ACC112 (cell line): ENCODE measurements at regions not wholly inside any gene's neighbourhood (a gene's known extent, or its start where the extent isn't known, plus 50 kb on each side); places are given as distances from the start of the nearest gene placed in this dataset.
"Not testable (repeated sequence)": the region's sequence is repeated elsewhere in the genome, so short reads cannot be mapped to it uniquely, and the experiment has no call there.

Source experiments
- H2AFZ ChIP-seq: fragments of 200-600 bp; sonication (generic); one replicate; pipeline ENCODE4 v1.6.0; 2017; ENCODE audit warnings: antibody characterized with exemption, low read length; ENCODE audit not compliant: unreplicated experiment
- H3K27ac ChIP-seq: fragments of 200-600 bp; sonication (generic); 2 replicates; pipeline ENCODE4 v1.5.1; 2014; ENCODE audit warnings: low read depth, mild to moderate bottlenecking, antibody characterized with exemption, low read length, moderate library complexity
- H3K27me3 ChIP-seq: fragments of 200-600 bp; sonication (generic); 2 replicates; pipeline ENCODE4 v1.6.1; 2014; ENCODE audit warnings: mild to moderate bottlenecking, antibody characterized with exemption, low read length, moderate library complexity, mixed read lengths; ENCODE audit not compliant: insufficient read depth
- H3K36me3 ChIP-seq: fragments of 200-600 bp; sonication (generic); 2 replicates; pipeline ENCODE4 v1.6.1; 2016; ENCODE audit warnings: mild to moderate bottlenecking, antibody characterized with exemption, low read length, moderate library complexity, mixed read lengths; ENCODE audit not compliant: insufficient read depth
- H3K4me1 ChIP-seq: fragments of 200-600 bp; sonication (generic); one replicate; pipeline ENCODE4 v1.6.1; 2016; ENCODE audit warnings: low read length, mixed read lengths; ENCODE audit not compliant: insufficient read depth, unreplicated experiment, control insufficient read depth
- H3K4me3 ChIP-seq: fragments of 200-600 bp; sonication (generic); 2 replicates; pipeline ENCODE4 v1.5.1; 2014; ENCODE audit warnings: mild to moderate bottlenecking, low read depth, low read length
- H3K79me2 ChIP-seq: fragments of 200-600 bp; sonication (generic); one replicate; pipeline ENCODE4 v1.6.0; 2016; ENCODE audit warnings: low read length; ENCODE audit not compliant: control insufficient read depth, unreplicated experiment, insufficient read depth

- Histone ChIP-seq H3K4me1 (no peaks in the 10 kb centered on the region), H2AFZ (no peak overlapping the region), H3K79me2 (no peaks in the 10 kb centered on the region), H3K36me3 (no peaks in the 10 kb centered on the region), H3K4me3 (no peak overlapping the region), H3K27me3 (no peaks in the 10 kb centered on the region), H3K27ac (no peak overlapping the region)
These were observed 189.1 kb downstream of the GABRG2 start for GRCh38 chr5:162256711-162257110.

GRCh38 chr5:162268694-162269481 lies 201.3 kb downstream of the GABRG2 start:
- Histone ChIP-seq H3K4me1 (no peaks in the 10 kb centered on the region), H2AFZ (no peak overlapping the region), H3K79me2 (no peaks in the 10 kb centered on the region), H3K4me3 (no peak overlapping the region), H3K36me3 (no peaks in the 10 kb centered on the region), H3K27ac (no peak overlapping the region), H3K27me3 (no peaks in the 10 kb centered on the region)

- Histone ChIP-seq H2AFZ (no peak overlapping the region), H3K27ac (no peak overlapping the region), H3K27me3 (no peaks in the 10 kb centered on the region), H3K36me3 (no peaks in the 10 kb centered on the region), H3K79me2 (no peaks in the 10 kb centered on the region), H3K4me3 (no peak overlapping the region), H3K4me1 (no peaks in the 10 kb centered on the region)
These were observed 204.8 kb downstream of the GABRG2 start for GRCh38 chr5:162272417-162272816.

- Histone ChIP-seq H3K27ac (no peak overlapping the region), H3K4me1 (no peaks in the 10 kb centered on the region), H3K36me3 (no peaks in the 10 kb centered on the region), H2AFZ (no peak overlapping the region), H3K79me2 (no peaks in the 10 kb centered on the region), H3K4me3 (no peak overlapping the region), H3K27me3 (no peaks in the 10 kb centered on the region)
These were observed 207.1 kb downstream of the GABRG2 start for GRCh38 chr5:162274679-162275078.

- not testable (repeated sequence) for H3K4me1 ChIP-seq, H3K79me2 ChIP-seq, H2AFZ ChIP-seq, H3K27me3 ChIP-seq, H3K4me3 ChIP-seq, H3K36me3 ChIP-seq, H3K27ac ChIP-seq
These were observed 207.8 kb downstream of the GABRG2 start for GRCh38 chr5:162275387-162275786.

GRCh38 chr5:162282191-162282590 lies 214.6 kb downstream of the GABRG2 start:
- Histone ChIP-seq H3K4me1 (no peaks in the 10 kb centered on the region), H3K79me2 (no peaks in the 10 kb centered on the region), H3K4me3 (no peak overlapping the region), H3K36me3 (no peaks in the 10 kb centered on the region), H3K27me3 (no peaks in the 10 kb centered on the region), H3K27ac (no peak overlapping the region), H2AFZ (no peak overlapping the region)

GRCh38 chr5:162283609-162284008 lies 216.0 kb downstream of the GABRG2 start:
- H3K36me3 ChIP-seq: no peaks in the 10 kb centered on the region
- H2AFZ ChIP-seq: no peak overlapping the region
- no peaks in the 10 kb centered on the region for H3K79me2 ChIP-seq
- no peaks in the 10 kb centered on the region for H3K27me3 ChIP-seq
- no peaks in the 10 kb centered on the region for H3K4me1 ChIP-seq
- H3K27ac ChIP-seq: no peak overlapping the region
- H3K4me3 ChIP-seq: no peak overlapping the region

- no peaks in the 10 kb centered on the region for H3K27me3 ChIP-seq
- H2AFZ ChIP-seq: no peak overlapping the region
- H3K4me1 ChIP-seq: no peaks in the 10 kb centered on the region
- no peaks in the 10 kb centered on the region for H3K36me3 ChIP-seq
- H3K4me3 ChIP-seq: no peak overlapping the region
- no peaks in the 10 kb centered on the region for H3K79me2 ChIP-seq
- no peak overlapping the region for H3K27ac ChIP-seq
These were observed 221.2 kb downstream of the GABRG2 start for GRCh38 chr5:162288647-162289296.

GRCh38 chr5:162289489-162289888 lies 221.9 kb downstream of the GABRG2 start:
- Histone ChIP-seq H3K27ac (no peak overlapping the region), H3K4me3 (no peak overlapping the region), H2AFZ (no peak overlapping the region), H3K79me2 (no peaks in the 10 kb centered on the region), H3K27me3 (no peaks in the 10 kb centered on the region), H3K4me1 (no peaks in the 10 kb centered on the region), H3K36me3 (no peaks in the 10 kb centered on the region)

- no peak overlapping the region for H2AFZ ChIP-seq
- H3K36me3 ChIP-seq: no peaks in the 10 kb centered on the region
- no peaks in the 10 kb centered on the region for H3K79me2 ChIP-seq
These were observed 232.2 kb downstream of the GABRG2 start for GRCh38 chr5:162299793-162300192.

GRCh38 chr5:162301356-162301755 lies 233.8 kb downstream of the GABRG2 start:
- no peak overlapping the region for H3K27ac ChIP-seq
- H2AFZ ChIP-seq: no peak overlapping the region
- H3K79me2 ChIP-seq: no peaks in the 10 kb centered on the region
- no peak overlapping the region for H3K4me3 ChIP-seq
- no peaks in the 10 kb centered on the region for H3K4me1 ChIP-seq
- no peaks in the 10 kb centered on the region for H3K27me3 ChIP-seq
- no peaks in the 10 kb centered on the region for H3K36me3 ChIP-seq

More at GRCh38 chr5:162299793-162300192, 232.2 kb downstream of the GABRG2 start:
- Histone ChIP-seq H3K27me3 (no peaks in the 10 kb centered on the region), H3K4me3 (no peak overlapping the region), H3K4me1 (no peaks in the 10 kb centered on the region), H3K27ac (no peak overlapping the region)
